GM21619 (cell line): ENCODE measurements at regions not wholly inside any gene's neighbourhood (a gene's known extent, or its start where the extent isn't known, plus 50 kb on each side); places are given as distances from the start of the nearest gene placed in this dataset.
"Not testable (repeated sequence)": the region's sequence is repeated elsewhere in the genome, so short reads cannot be mapped to it uniquely, and the experiment has no call there.

Source experiments
- ATAC-seq: cut with Tn5 transposase; IDR thresholded peaks from one replicate; pipeline ENCODE4 v1.9.1; 2021; ENCODE audit not compliant: unreplicated experiment

DNA sequence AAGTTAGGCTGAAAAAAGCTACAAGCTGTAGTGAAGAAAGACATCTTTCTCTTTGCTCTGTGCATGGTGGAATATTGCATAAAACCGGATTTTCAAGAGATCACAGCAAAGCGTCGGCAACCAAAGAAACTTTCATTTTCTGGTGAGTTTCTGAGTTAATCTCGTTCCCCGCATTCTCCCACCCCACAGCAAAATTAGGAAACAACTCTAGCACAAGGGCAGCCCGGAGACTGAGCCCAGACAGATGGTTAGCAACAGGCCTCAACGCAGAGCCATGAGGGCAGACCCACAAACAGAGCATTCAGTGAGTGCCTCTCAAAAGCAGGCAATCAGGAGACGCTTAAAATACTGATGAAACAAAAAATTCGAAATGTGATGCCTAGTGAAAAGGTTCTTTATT is 396.1 kb upstream of the KLF6 start:
- ATAC-seq: no peak

DNA sequence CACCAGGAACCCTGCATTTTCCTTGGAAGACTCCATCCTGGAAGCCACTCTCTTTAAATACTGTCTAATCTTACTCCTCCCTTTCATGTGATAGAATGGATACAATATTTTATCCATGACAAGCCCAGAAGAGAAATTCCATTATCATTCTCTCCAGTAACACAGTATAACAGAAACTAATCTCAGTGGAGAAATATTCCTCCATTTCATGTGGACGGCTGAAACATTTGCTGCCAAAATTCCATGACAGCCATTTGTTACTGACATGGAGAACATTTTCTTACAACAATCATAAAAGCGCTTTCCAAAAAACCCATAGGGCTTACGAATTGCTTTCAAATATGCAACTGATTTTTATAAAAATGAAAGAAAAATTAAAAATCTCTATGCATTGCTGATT is 392.8 kb upstream of the KLF6 start:
- ATAC-seq: no peak

DNA sequence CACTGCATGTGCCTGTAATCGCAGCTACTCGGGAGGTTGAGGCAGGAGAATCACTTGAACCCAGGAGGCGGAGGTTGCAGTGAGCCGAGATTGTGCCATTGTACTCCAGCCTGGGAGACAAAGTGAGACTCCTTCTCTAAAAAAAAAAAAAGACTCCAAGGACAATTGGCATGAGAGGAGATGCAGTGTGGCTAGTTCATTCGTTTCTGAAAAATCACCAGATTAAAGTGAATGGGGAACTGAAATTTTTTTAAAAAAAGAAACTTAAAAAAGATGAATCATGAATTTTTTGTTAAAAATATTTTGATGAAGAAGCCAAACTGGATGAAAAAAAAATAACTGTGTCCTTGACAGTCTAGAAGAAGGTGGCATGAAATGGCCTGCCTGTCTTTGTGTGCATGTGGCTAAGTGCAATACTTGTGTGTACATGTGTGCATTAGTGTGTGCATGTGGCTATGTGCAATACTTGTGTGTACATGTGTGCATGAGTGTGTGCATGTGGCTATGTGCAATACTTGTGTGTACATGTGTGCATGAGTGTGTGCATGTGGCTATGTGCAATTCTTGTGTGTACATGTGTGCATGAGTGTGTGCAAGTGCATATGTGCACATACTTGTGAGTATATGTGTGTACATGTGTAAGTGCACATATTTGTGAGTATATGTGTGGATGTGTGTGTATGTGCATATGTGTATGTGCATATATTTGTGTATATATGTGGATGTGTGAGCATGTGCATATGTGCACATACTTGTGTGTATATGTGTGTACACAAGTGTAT is 391.7 kb upstream of the KLF6 start:
- no peak for ATAC-seq

DNA sequence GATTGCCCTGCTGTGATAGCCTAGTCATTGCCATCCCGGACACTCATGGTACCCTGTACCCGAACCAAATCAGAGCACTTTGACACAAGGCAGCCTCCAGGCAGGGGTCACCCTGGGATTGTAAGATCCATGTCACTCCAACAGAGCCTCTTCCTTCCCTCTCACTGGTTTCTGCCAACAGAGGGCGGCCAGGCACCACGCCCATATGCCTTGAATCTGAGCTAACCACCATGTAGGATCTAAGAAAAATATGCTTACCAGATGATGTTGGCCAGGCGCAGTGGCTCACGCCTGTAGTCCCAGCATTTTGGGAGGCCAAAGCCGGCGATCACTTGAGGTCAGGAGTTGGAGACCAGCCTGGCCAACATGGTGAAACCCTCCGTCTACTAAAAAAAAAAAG is 389.2 kb upstream of the KLF6 start:
- ATAC-seq: no peak

DNA sequence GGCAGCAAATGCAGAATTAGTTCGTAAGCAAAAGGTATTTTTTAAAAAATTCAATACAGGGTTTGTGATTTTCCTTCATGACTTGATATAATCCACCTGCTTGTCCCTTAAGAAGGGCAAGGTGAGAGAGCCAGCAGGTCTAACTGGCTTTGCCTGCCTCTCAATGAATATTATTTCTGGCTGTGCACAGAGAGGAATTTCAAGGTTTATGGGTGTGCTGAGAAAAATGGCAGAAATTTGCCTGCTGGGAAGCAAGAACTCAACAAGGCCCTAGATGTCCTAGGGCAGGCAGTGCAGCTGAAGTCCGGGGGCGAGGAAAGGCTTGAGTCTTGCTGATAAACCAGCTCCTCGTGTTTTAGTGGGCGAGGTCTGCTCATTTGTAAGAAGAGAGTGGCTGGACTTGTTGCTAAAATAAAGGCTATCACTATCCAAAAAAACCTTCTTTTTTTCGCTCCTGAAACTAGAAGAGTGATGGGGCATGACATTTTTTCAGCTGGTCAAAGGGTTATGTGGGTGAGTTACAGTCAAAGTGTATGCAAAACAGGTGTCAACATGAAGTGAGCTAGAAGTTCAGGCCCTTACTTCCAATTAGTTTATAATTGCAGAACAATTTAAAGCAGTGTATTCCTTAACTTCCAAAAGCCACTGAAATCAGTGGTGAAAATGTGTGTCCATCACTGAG is 385.8 kb upstream of the KLF6 start:
- peak; percentile 50 for ATAC-seq

DNA sequence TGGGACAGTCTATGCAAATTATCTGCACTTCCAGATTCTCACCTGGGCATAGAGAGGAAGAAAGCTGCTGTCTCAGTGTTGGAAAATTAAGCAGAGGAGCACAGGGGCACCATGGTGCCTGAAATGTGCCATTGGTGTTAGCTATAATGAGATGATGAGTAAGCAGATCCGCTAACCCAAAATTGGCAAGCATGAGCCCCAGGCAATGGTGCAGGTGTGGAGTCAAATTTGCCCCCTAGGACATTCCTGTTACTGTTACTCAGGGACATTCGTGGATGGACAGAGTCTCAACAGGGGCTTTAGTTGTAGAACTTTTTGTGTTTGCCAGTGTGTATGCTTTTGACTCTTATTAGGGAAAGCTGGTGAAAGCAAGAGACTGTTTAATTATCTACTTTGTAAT is 385.2 kb upstream of the KLF6 start:
- ATAC-seq: no peak

DNA sequence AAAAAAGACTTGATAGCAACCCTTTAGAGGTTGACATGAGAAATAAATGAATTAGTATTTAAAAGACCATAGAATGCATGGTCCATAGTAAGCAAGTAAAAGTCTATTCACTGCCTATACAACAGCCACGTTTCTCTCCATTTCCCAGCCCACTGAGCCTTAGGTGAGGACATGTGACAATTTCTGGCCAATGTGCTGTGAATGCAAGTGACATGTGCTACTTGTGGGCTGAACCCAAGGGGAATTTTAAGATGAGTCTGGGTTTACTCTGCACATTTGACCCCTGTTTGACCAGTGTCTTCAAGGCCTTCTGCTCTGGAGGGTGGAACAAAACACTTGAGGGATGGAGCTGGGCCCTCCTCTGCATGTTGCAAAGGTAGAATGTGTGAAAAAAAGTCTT is 384.4 kb upstream of the KLF6 start:
- ATAC-seq: no peak

DNA sequence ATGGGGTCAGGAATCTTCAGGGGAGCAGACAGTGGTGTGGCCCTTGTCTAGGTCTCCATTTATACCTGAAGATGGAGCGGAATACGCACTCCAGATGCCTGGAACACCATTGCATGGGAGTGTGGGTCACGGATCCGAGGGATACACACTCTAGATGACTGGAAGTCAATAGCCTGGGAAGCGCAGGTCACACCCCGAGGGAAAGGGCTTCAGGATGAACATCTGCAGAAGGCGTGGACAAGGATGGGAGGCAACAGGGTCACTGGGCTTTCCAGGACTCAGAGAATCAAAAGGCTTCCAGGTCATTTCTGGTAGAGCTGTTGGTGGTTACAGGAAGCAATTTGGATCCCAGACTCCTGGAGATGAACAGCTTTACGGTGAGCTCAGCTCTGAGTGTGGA is 382.2 kb upstream of the KLF6 start:
- no peak for ATAC-seq

DNA sequence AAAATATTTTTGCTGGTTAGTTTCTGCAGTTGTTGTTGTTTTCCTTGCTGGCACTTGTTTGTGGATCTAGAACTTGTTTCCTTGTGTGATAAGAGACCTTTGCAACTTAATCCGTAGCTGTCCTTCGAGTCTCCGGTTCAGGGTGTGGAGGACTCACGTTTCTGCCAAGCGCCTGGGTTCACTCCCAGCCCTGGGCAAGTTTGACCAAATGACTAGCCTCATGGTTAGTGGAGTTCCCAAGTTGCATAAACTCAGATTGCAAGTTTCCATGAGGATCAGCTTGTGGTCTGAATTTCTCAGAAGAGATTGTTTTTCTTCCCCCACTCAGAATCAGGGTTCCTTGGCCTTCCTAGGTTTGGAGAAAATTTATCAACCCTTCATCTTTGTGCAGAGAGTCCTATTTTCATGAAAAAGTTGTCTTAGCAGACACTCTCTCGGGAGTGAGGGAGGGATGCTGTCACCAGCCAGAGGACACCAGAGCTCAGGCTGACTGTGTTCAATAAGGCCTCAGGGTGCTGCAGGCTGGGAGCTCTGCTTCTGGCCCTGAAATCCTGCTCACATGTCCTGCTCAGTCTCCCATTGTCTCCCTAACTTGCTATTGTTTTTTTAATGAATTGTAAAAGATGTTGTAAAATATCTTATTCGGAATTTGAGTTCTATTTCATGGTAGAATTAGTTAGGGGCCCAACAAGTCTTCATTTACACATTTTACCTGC is 377.7 kb upstream of the KLF6 start:
- no peak for ATAC-seq

DNA sequence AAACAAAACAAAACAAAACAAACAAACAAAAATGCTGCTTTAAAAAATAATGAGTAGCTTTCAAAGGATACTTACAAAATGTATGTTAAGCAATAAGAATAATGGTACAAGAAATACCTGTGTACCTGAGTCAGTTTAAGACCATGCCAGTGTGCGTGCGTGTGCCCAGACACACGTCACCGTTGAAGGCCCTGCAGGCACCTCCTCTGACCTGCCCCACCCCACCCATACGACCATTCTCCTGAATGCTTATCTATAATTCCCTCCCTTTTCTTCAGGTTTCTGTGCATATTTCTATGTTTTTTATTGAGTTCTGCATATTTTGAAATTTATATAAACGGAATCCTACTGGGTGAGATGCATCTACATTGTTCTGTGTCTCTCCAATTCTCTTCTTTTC is 374.2 kb upstream of the KLF6 start:
- ATAC-seq: no peak

DNA sequence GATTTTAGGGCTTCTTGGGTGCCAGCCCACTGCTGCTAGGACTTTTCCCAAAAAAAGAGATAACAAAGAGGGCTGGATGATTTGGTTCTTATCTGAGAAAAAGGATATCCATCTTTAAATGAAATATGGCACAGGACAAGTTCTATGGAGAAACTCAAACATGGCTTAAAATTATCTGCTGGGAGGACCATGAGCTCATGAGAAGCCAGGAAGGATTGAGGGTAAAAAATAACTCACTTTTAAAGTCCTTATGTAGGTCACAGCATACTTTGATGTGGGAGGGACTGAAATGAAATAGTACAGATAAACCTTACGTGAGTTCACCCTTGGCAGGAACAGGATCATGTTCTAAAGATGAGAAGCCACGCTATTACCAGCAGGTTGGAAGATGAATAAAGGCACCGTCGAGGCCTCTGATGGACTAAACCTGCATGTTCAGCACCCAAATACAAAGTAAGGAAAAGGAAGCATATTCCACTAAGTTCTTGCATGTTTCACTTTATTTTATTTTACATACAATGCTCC is 369.2 kb upstream of the KLF6 start:
- no peak for ATAC-seq

DNA sequence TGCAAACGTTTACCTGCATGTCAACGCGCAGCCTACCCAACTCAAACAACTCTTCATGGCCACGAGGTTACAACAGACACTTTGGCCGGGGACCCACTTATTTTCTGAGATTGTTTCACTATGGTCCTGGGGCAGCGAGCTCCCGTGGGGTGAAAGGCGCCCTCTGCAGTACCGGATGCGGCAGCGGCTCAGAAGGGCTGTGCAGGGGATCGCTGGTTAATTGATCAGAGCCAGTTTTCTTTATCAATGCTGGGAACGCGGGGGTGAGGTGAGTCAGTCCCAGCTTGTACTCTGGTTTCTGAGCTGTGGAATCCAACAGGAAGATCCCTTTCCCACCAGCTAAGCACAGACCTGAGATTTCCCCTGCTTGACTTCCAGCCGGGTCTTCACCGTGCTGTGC is 366.5 kb upstream of the KLF6 start:
- ATAC-seq: no peak

DNA sequence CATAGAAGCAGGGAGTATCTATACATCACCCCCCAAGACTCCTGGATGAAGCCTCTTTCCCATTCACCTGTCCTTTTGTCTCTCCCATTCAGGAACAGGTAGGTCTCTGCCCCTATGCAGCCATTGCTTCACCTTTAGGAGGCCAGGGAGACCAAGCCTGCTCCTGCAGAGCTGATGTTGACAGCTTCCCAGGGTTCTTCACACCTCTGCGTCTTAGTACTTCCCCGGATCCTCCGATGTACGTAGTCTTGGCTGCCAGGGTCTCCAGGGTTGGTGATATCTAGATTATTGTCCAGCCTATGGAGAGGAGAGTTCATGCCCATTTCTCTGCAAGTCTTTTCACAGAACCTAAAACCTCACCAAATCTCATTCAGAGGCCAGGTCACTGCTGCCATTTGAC is 365.7 kb upstream of the KLF6 start:
- ATAC-seq: no peak

DNA sequence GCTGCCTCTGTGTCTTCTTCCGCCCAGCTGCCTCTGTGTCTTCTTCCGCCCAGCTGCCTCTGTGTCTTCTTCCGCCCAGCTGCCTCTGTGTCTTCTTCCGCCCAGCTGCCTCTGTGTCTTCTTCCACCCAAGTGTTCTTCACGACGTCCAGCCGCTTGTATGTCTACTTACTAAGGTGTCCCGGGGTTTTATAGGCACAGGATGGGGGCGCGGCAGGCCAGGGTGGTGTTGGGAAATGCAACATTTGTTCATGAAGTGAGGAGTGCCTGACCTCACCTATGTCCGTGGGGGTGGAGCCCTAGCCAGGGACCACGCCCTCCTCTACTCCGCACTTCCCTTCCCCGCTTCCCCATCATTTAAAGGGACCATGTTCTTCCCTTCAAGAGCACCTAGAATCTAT is 364.5 kb upstream of the KLF6 start:
- not testable (repeated sequence) for ATAC-seq

DNA sequence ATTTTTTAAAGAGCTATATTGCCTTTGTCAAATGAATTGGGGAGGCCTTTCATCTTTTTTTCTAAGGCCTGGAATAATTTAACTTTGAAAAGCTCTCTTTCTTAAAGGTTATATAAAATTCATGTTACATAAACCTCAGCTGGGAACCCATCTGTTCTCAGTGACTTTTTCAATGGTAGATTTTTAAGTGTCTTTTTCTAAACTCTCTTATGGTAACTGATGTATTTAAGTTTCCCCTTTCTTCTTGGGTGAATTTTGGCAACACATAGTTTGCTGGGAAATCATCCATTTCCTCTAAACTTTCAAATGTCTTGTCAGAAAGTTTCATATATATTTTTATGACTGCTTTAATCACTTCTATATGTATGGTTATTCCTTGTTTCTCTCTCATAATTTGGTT is 362.2 kb upstream of the KLF6 start:
- no peak for ATAC-seq

DNA sequence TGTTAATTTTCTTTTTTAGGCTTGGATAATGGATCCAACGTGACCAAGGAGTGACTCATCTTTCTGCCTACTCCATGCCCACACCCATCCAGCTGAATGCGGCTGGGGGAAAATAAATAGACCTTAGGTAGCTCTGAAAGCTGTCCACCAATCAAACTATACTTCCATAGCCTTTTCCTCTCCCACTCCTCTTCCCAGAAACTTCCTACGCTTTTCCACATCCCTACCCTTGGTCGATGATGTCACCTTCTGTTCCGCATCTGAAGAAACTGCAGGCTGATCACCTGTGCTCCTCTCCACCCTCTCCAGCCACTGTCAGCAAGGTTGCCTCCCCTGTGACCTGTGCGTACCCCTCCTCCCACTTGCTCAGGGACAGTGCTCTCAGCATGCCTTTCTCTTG is 359.8 kb upstream of the KLF6 start:
- no peak for ATAC-seq

DNA sequence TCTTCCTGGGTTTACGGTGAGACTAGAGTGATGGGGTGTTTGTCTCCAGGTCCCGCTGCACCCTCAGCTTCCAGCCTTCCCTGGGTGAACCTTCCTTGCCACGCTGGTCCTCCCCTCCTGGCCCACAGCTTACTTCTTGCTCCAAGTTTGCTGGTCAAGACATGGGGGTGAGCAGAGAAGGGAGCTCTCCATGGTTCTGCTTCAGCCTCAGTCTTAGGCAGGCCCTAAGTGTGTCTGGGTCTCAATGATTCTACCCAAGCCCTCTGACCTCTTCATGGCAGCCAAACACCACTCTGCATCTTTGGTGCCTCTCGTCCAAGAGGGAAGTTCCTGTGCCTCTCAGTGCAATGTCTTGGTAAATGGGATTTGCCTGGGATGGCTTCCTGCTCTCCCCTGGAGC is 356.5 kb upstream of the KLF6 start:
- ATAC-seq: no peak

DNA sequence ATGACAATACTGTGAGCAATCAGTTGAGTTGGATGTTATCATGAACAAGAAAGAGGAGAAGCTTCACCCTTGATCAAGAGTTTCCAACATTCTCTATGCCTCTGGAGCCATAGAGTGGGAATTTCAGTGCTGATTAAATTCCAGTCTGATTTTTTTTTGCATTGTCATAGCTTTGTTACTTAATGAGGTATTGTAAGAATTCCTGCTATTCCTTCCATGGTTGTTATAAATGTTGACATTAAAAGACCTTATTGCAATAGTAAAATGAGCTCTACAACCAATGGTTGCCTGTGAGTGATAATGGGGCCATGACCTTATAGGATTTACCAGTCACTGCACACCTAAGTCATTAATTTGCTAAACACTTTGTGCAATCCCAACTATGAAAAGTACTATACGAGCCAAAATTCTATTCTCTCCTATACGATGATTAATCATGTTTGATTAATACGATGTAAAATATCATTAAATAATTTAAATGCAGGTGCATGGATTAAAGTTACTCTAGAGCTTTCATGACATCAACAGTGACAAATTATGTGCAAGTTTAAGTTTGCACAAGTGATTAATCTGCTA is 353.2 kb upstream of the KLF6 start:
- no peak for ATAC-seq

DNA sequence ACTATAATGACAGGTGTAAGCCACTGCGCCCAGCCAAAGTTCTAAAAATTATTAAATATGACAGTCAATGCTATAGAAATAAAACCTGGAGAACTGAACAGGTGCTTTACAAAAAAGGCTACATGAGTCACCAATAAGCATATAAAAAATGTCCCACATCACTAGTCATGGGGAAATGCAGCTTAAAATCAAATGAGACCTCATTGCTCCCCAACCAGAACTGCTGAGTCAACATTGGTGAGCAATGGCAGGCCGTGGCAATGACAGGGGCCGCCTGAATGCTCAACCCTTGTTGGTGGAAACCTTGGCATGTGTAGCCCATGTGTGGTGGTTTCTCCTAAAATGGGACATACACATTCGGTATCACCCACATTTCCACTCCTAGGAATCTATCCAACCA is 352.3 kb upstream of the KLF6 start:
- ATAC-seq: no peak

DNA sequence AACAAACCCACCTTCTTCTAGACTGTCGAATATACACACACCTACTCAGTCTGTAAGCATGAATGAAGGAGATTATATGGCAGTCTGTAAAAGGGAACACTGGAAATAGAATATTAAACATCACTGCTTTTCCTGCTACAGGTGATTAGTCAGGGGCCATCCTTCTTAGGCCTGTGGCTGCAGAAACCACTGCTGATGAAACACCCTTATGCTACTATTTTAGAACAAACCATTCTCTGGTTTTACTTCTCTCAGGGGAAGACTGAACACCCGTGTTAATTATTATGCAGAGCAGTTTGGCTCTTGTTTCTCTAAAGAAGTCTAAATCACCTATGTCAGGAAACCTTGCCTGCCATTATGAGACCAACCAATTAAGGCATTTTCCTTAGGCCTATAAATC is 351.1 kb upstream of the KLF6 start:
- peak; percentile 83 for ATAC-seq

DNA sequence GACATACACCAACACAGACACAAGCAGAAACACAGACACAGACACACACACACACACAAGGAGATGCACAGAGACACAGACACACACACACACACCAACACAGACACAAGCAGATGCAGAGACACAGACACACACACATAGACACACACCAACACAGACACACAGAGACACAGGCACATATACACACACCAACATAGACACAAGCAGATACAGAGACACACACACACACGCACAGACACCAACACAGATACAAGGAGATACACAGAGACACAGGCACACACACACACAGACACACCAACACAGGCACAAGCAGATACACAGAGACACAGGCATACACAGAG is 347.2 kb upstream of the KLF6 start:
- ATAC-seq: no peak
